GM23338 (cell line): ENCODE measurements at regions not wholly inside any gene's neighbourhood (a gene's known extent, or its start where the extent isn't known, plus 50 kb on each side); places are given as distances from the start of the nearest gene placed in this dataset.

Experiments used
- ATAC-seq: fragments of 200-7000 bp; cut with Tn5 transposase; 3 replicates; pipeline ENCODE4 v1.9.1; 2020
- DNase-seq: peaks from one replicate; pipeline ENCODE4 v3.0.0-alpha.2; 2015; ENCODE audit warnings: low spot score
- H2AFZ ChIP-seq: fragments of 200-600 bp; sonication (generic); 2 replicates; pipeline ENCODE4 v1.8.0; 2016; ENCODE audit warnings: antibody characterized with exemption, mild to moderate bottlenecking, moderate library complexity
- H3F3A ChIP-seq: fragments of 200-600 bp; sonication (generic); replicated peaks from 2 replicates; pipeline ENCODE4 v1.8.0; 2017; ENCODE audit warnings: antibody characterized with exemption, mixed run types, low read depth
- H3K27ac ChIP-seq: fragments of 200-600 bp; sonication (generic); 2 replicates; pipeline ENCODE4 v1.6.1; 2016; ENCODE audit warnings: low read depth
- H3K27me3 ChIP-seq: fragments of 200-600 bp; sonication (generic); 2 replicates; pipeline ENCODE4 v1.8.0; 2016; ENCODE audit warnings: mild to moderate bottlenecking, mixed run types, moderate library complexity; ENCODE audit not compliant: insufficient read depth
- H3K36me3 ChIP-seq: fragments of 200-600 bp; sonication (generic); 2 replicates; pipeline ENCODE4 v1.8.0; 2016; ENCODE audit warnings: mild to moderate bottlenecking; ENCODE audit not compliant: insufficient read depth
- H3K4me1 ChIP-seq: fragments of 200-600 bp; sonication (generic); 2 replicates; pipeline ENCODE4 v1.8.0; 2016; ENCODE audit warnings: mild to moderate bottlenecking, moderate library complexity; ENCODE audit not compliant: insufficient read depth
- H3K4me2 ChIP-seq: fragments of 200-600 bp; sonication (generic); 2 replicates; pipeline ENCODE4 v1.7.1; 2017; ENCODE audit warnings: mixed run types
- H3K4me3 ChIP-seq: fragments of 200-600 bp; sonication (generic); 2 replicates; pipeline ENCODE4 v1.6.1; 2016; ENCODE audit warnings: mixed run types
- H3K79me2 ChIP-seq: fragments of 200-600 bp; sonication (generic); replicated peaks from 2 replicates; pipeline ENCODE4 v1.8.0; 2017; ENCODE audit warnings: mild to moderate bottlenecking; ENCODE audit not compliant: insufficient read depth
- H3K9me2 ChIP-seq: fragments of 200-600 bp; sonication (generic); 2 replicates; pipeline ENCODE4 v1.8.0; 2017; ENCODE audit not compliant: insufficient read depth
- H4K20me1 ChIP-seq: fragments of 200-600 bp; sonication (generic); replicated peaks from 2 replicates; pipeline ENCODE4 v1.8.0; 2017; ENCODE audit warnings: mild to moderate bottlenecking; ENCODE audit not compliant: insufficient read depth
- H3K27ac Mint-ChIP-seq: 2 replicates; pipeline ENCODE4 v1.8.0; 2020; ENCODE audit warnings: inconsistent platforms, mild to moderate bottlenecking, moderate library complexity, mixed read lengths
- H3K27me3 Mint-ChIP-seq: 3 replicates; pipeline ENCODE4 v1.8.0; 2022; ENCODE audit warnings: low read depth, mild to moderate bottlenecking, moderate library complexity, mixed read lengths, inconsistent platforms; ENCODE audit not compliant: insufficient read depth, poor library complexity
- H3K36me3 Mint-ChIP-seq: 3 replicates; pipeline ENCODE4 v1.8.0; 2021; ENCODE audit warnings: low read depth, mild to moderate bottlenecking, inconsistent platforms, moderate library complexity, mixed read lengths
- H3K4me1 Mint-ChIP-seq: 3 replicates; pipeline ENCODE4 v1.8.0; 2020; ENCODE audit warnings: mild to moderate bottlenecking, inconsistent platforms, mixed read lengths
- H3K4me3 Mint-ChIP-seq: 3 replicates; pipeline ENCODE4 v1.8.0; 2021; ENCODE audit warnings: moderate library complexity, mild to moderate bottlenecking, inconsistent platforms, mixed read lengths
- H3K9me3 Mint-ChIP-seq: 3 replicates; pipeline ENCODE4 v1.8.0; 2020; ENCODE audit warnings: moderate library complexity, mild to moderate bottlenecking, inconsistent platforms, mixed read lengths
- CREB1 ChIP-seq: fragments of 250-450 bp; sonication (Bioruptor Pico); IDR thresholded peaks from 2 replicates; pipeline ENCODE4 v1.5.0; 2020; ENCODE audit warnings: low read depth, mild to moderate bottlenecking, moderate library complexity
- EZH2 ChIP-seq: fragments of 200-600 bp; sonication (generic); IDR thresholded peaks from one replicate; pipeline ENCODE4 v1.8.0; 2017; ENCODE audit warnings: antibody characterized with exemption, mild to moderate bottlenecking, low read depth; ENCODE audit not compliant: unreplicated experiment
- EZH2phosphoT487 ChIP-seq: fragments of 200-600 bp; sonication (generic); IDR thresholded peaks from one replicate; pipeline ENCODE4 v1.8.1; 2018; ENCODE audit warnings: antibody characterized with exemption; ENCODE audit not compliant: unreplicated experiment
- JUNB ChIP-seq: IDR thresholded peaks from one replicate; pipeline ENCODE4 v1.6.1; 2016; ENCODE audit warnings: antibody characterized with exemption; ENCODE audit not compliant: unreplicated experiment
- NANOG ChIP-seq: IDR thresholded peaks from 2 replicates; pipeline ENCODE4 v1.6.1; 2016; ENCODE audit warnings: antibody characterized with exemption, borderline replicate concordance
- POLR2AphosphoS5 ChIP-seq: IDR thresholded peaks from 2 replicates; pipeline ENCODE4 v1.6.1; 2016; ENCODE audit warnings: antibody characterized with exemption, low read depth
- STAT1 ChIP-seq: IDR thresholded peaks from one replicate; pipeline ENCODE4 v1.6.1; 2016; ENCODE audit warnings: antibody characterized with exemption; ENCODE audit not compliant: unreplicated experiment
- ZNF114 ChIP-seq: fragments of 250-450 bp; sonication (Bioruptor Pico); IDR thresholded peaks from 2 replicates; pipeline ENCODE4 v1.5.0; 2020; ENCODE audit warnings: mild to moderate bottlenecking, moderate library complexity
- ZNF331 ChIP-seq: fragments of 250-450 bp; sonication (Bioruptor Pico); IDR thresholded peaks from 2 replicates; pipeline ENCODE4 v1.5.0; 2020; ENCODE audit warnings: low read depth, mild to moderate bottlenecking, moderate library complexity
- TF ChIP-seq, protein P1 (sequence below): fragments of 250-450 bp; sonication (Bioruptor Pico); IDR thresholded peaks from 2 replicates; pipeline ENCODE4 v1.5.0; 2020; ENCODE audit warnings: mild to moderate bottlenecking, moderate library complexity
- TF ChIP-seq, protein P2 (sequence below): IDR thresholded peaks from one replicate; pipeline ENCODE4 v1.6.1; 2018; ENCODE audit warnings: antibody characterized with exemption; ENCODE audit not compliant: unreplicated experiment
- TF ChIP-seq, protein P3 (sequence below): IDR thresholded peaks from 2 replicates; pipeline ENCODE4 v1.6.1; 2016; ENCODE audit warnings: antibody characterized with exemption

DNA sequence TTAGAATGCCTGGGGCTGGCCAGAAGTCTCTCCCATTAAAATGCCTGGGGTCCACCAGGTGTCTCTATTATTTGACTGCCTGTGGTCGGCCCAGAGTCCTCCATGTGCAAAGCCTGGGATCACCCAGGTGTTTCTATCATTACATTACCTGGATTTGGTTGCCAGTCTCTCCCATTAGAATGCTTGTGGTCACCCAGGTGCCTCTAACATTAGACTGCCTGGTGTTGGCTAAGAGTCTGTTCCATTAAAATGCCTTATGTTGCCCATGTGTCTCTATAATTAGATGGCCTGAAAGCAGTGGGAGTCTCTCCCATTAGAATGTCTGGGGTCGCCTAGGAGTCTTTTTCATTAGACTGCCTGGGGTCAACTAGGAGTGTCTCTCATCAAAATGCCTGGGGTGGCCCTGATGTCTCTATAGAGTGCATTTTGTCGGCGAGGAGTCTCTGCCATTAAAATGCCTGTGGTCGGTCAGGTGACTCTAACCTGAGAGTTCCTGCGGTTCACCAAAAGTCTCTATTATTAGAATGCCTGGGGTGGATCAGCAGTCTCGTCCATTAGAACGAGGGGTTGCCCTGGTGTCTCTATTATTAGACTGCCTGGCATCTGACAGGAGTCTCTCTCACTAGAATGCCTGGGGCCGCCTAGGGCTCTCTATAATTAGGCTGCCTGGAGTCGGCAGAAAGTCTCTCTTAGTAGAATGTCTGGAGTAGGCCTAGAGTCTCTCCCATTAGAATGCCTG is 1540.5 kb downstream of the UQCRFS1 start:
- ATAC-seq = no peak
- no peak overlapping the region for H3K27ac ChIP-seq
- H3K4me2 ChIP-seq = no peak overlapping the region
- H3K4me3 ChIP-seq = no peak overlapping the region
- Mint-ChIP-seq H3K4me3 (no peak overlapping the region), H3K4me1 (no peaks in the 10 kb centered on the region), H3K36me3 (peaks cover 46% of the 10 kb centered on the region), H3K9me3 (peaks cover 97% of the 10 kb centered on the region), H3K27me3 (peaks cover 10% of the 10 kb centered on the region), H3K27ac (no peak overlapping the region)
- H4K20me1 ChIP-seq = no peaks in the 10 kb centered on the region
- no peaks in the 10 kb centered on the region for H3K4me1 ChIP-seq
- H3K79me2 ChIP-seq = no peaks in the 10 kb centered on the region
- H3K36me3 ChIP-seq = no peaks in the 10 kb centered on the region; the same call in 1 of the 2 replicates
- no peak for TF ChIP-seq STAT1
- H3F3A ChIP-seq = no peaks in the 10 kb centered on the region
- no peak for DNase-seq
- H3K9me2 ChIP-seq = no peaks in the 10 kb centered on the region
- no peak overlapping the region for H2AFZ ChIP-seq
- no peaks in the 10 kb centered on the region for H3K27me3 ChIP-seq

DNA sequence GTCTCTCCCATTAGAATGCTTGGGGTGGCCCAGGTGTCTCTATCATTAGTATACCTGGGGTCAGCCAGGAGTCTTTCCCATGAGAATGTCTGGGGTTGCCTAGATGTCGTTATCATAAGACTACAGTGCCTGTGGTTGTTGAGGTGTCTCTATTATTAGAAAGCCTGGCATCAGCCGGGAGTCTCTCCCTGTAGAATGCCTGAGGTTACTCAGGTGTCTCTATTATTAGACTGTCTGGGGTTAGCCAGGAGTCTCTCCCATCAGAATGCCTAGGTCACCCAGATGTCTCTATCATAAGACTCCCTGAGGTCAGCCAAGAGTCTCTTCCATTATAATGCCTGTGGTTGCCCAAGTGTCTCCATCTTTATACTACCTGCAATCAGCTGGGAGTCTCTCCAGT is 1541.1 kb downstream of the UQCRFS1 start:
- Histone ChIP-seq H3K4me2 (no peak overlapping the region), H3K9me2 (no peaks in the 10 kb centered on the region), H3K27me3 (no peaks in the 10 kb centered on the region), H3K79me2 (no peaks in the 10 kb centered on the region), H2AFZ (no peak overlapping the region), H3K4me3 (no peak overlapping the region), H3K27ac (no peak overlapping the region), H4K20me1 (no peaks in the 10 kb centered on the region), H3K4me1 (no peaks in the 10 kb centered on the region), H3F3A (no peaks in the 10 kb centered on the region), H3K36me3 (peaks cover 3% of the 10 kb centered on the region)
- DNase-seq (no peak), ATAC-seq (no peak)
- H3K27me3 Mint-ChIP-seq = peaks cover 10% of the 10 kb centered on the region
- H3K36me3 Mint-ChIP-seq = peaks cover 43% of the 10 kb centered on the region
- H3K4me1 Mint-ChIP-seq = no peaks in the 10 kb centered on the region
- H3K4me3 Mint-ChIP-seq = no peak overlapping the region
- peaks cover 95% of the 10 kb centered on the region for H3K9me3 Mint-ChIP-seq
- H3K27ac Mint-ChIP-seq = no peak overlapping the region
- TF ChIP-seq NANOG (no peak), JUNB (no peak), EZH2 (no peak), POLR2AphosphoS5 (no peak), ZNF331 (CRISPR knock-in tag) (no peak), CREB1 (CRISPR knock-in tag) (no peak), ZNF114 (no peak), EZH2phosphoT487 (no peak)
- TF ChIP-seq, protein P1, sequence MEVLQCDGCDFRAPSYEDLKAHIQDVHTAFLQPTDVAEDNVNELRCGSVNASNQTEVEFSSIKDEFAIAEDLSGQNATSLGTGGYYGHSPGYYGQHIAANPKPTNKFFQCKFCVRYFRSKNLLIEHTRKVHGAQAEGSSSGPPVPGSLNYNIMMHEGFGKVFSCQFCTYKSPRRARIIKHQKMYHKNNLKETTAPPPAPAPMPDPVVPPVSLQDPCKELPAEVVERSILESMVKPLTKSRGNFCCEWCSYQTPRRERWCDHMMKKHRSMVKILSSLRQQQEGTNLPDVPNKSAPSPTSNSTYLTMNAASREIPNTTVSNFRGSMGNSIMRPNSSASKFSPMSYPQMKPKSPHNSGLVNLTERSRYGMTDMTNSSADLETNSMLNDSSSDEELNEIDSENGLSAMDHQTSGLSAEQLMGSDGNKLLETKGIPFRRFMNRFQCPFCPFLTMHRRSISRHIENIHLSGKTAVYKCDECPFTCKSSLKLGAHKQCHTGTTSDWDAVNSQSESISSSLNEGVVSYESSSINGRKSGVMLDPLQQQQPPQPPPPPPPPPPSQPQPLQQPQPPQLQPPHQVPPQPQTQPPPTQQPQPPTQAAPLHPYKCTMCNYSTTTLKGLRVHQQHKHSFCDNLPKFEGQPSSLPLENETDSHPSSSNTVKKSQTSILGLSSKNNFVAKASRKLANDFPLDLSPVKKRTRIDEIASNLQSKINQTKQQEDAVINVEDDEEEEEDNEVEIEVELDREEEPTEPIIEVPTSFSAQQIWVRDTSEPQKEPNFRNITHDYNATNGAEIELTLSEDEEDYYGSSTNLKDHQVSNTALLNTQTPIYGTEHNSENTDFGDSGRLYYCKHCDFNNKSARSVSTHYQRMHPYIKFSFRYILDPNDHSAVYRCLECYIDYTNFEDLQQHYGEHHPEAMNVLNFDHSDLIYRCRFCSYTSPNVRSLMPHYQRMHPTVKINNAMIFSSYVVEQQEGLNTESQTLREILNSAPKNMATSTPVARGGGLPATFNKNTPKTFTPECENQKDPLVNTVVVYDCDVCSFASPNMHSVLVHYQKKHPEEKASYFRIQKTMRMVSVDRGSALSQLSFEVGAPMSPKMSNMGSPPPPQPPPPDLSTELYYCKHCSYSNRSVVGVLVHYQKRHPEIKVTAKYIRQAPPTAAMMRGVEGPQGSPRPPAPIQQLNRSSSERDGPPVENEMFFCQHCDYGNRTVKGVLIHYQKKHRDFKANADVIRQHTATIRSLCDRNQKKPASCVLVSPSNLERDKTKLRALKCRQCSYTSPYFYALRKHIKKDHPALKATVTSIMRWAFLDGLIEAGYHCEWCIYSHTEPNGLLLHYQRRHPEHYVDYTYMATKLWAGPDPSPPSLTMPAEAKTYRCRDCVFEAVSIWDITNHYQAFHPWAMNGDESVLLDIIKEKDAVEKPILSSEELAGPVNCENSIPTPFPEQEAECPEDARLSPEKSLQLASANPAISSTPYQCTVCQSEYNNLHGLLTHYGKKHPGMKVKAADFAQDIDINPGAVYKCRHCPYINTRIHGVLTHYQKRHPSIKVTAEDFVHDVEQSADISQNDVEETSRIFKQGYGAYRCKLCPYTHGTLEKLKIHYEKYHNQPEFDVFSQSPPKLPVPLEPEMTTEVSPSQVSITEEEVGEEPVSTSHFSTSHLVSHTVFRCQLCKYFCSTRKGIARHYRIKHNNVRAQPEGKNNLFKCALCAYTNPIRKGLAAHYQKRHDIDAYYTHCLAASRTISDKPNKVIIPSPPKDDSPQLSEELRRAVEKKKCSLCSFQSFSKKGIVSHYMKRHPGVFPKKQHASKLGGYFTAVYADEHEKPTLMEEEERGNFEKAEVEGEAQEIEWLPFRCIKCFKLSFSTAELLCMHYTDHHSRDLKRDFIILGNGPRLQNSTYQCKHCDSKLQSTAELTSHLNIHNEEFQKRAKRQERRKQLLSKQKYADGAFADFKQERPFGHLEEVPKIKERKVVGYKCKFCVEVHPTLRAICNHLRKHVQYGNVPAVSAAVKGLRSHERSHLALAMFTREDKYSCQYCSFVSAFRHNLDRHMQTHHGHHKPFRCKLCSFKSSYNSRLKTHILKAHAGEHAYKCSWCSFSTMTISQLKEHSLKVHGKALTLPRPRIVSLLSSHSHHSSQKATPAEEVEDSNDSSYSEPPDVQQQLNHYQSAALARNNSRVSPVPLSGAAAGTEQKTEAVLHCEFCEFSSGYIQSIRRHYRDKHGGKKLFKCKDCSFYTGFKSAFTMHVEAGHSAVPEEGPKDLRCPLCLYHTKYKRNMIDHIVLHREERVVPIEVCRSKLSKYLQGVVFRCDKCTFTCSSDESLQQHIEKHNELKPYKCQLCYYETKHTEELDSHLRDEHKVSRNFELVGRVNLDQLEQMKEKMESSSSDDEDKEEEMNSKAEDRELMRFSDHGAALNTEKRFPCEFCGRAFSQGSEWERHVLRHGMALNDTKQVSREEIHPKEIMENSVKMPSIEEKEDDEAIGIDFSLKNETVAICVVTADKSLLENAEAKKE (CRISPR knock-in tag) = no peak
- TF ChIP-seq, protein P2, sequence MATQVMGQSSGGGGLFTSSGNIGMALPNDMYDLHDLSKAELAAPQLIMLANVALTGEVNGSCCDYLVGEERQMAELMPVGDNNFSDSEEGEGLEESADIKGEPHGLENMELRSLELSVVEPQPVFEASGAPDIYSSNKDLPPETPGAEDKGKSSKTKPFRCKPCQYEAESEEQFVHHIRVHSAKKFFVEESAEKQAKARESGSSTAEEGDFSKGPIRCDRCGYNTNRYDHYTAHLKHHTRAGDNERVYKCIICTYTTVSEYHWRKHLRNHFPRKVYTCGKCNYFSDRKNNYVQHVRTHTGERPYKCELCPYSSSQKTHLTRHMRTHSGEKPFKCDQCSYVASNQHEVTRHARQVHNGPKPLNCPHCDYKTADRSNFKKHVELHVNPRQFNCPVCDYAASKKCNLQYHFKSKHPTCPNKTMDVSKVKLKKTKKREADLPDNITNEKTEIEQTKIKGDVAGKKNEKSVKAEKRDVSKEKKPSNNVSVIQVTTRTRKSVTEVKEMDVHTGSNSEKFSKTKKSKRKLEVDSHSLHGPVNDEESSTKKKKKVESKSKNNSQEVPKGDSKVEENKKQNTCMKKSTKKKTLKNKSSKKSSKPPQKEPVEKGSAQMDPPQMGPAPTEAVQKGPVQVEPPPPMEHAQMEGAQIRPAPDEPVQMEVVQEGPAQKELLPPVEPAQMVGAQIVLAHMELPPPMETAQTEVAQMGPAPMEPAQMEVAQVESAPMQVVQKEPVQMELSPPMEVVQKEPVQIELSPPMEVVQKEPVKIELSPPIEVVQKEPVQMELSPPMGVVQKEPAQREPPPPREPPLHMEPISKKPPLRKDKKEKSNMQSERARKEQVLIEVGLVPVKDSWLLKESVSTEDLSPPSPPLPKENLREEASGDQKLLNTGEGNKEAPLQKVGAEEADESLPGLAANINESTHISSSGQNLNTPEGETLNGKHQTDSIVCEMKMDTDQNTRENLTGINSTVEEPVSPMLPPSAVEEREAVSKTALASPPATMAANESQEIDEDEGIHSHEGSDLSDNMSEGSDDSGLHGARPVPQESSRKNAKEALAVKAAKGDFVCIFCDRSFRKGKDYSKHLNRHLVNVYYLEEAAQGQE = no peak
- TF ChIP-seq, protein P3, sequence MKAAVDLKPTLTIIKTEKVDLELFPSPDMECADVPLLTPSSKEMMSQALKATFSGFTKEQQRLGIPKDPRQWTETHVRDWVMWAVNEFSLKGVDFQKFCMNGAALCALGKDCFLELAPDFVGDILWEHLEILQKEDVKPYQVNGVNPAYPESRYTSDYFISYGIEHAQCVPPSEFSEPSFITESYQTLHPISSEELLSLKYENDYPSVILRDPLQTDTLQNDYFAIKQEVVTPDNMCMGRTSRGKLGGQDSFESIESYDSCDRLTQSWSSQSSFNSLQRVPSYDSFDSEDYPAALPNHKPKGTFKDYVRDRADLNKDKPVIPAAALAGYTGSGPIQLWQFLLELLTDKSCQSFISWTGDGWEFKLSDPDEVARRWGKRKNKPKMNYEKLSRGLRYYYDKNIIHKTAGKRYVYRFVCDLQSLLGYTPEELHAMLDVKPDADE = no peak
